Neural cell (in vitro differentiated cells): ENCODE measurements at regions not wholly inside any gene's neighbourhood (a gene's known extent, or its start where the extent isn't known, plus 50 kb on each side); places are given as distances from the start of the nearest gene placed in this dataset.

Source experiments
- H2AFZ ChIP-seq: fragments of 200-600, 300-800 bp; sonication (generic), shearing (Covaris generic); 2 replicates; pipeline ENCODE4 v1.6.0; 2014; ENCODE audit warnings: low read depth, mild to moderate bottlenecking, antibody characterized with exemption, low read length, moderate library complexity
- H3F3A ChIP-seq: fragments of 200-600 bp; shearing (Covaris generic); 2 replicates; pipeline ENCODE4 v1.6.1; 2016; ENCODE audit warnings: mild to moderate bottlenecking, moderate library complexity, mixed read lengths, antibody characterized with exemption, low read length; ENCODE audit not compliant: insufficient read depth, poor library complexity, severe bottlenecking
- H3K27ac ChIP-seq: fragments of 200-600, 300-800 bp; sonication (generic), shearing (Covaris generic); 2 replicates; pipeline ENCODE4 v1.5.1; 2014; ENCODE audit warnings: mild to moderate bottlenecking, low read length, moderate library complexity
- H3K27me3 ChIP-seq: fragments of 300-800, 200-600 bp; sonication (generic), shearing (Covaris generic); 2 replicates; pipeline ENCODE4 v1.6.0; 2014; ENCODE audit warnings: mild to moderate bottlenecking, low read depth, low read length, moderate library complexity; ENCODE audit not compliant: insufficient read depth
- H3K36me3 ChIP-seq: fragments of 300-800, 200-600 bp; sonication (generic), shearing (Covaris generic); 2 replicates; pipeline ENCODE4 v1.5.1; 2014; ENCODE audit warnings: mild to moderate bottlenecking, antibody characterized with exemption, low read length, moderate library complexity; ENCODE audit not compliant: insufficient read depth
- H3K4me2 ChIP-seq: fragments of 300-800, 200-600 bp; sonication (generic), shearing (Covaris generic); 2 replicates; pipeline ENCODE4 v1.6.0; 2014; ENCODE audit warnings: mild to moderate bottlenecking, low read length
- H3K4me3 ChIP-seq: fragments of 300-800, 200-600 bp; sonication (generic), shearing (Covaris generic); 2 replicates; pipeline ENCODE4 v1.5.1; 2014; ENCODE audit warnings: mild to moderate bottlenecking, low read length, moderate library complexity
- H3K79me2 ChIP-seq: fragments of 200-600 bp; shearing (Covaris generic); replicated peaks from 2 replicates; pipeline ENCODE4 v1.6.0; 2014; ENCODE audit warnings: mild to moderate bottlenecking, low read length, moderate library complexity; ENCODE audit not compliant: insufficient read depth
- H3K9ac ChIP-seq: fragments of 300-800, 200-600 bp; sonication (generic), shearing (Covaris generic); 2 replicates; pipeline ENCODE4 v1.6.1; 2016; ENCODE audit warnings: mild to moderate bottlenecking, low read length, mixed read lengths
- H3K9me2 ChIP-seq: fragments of 200-600 bp; shearing (Covaris generic); 2 replicates; pipeline ENCODE4 v1.6.1; 2016; ENCODE audit warnings: mild to moderate bottlenecking, low read length, mixed read lengths; ENCODE audit not compliant: insufficient read depth
- H3K9me3 ChIP-seq: fragments of 200-600, 300-800 bp; sonication (generic), shearing (Covaris generic); 2 replicates; pipeline ENCODE4 v1.6.1; 2016; ENCODE audit warnings: mild to moderate bottlenecking, mixed run types, low read length, moderate library complexity, mixed read lengths
- H4K20me1 ChIP-seq: fragments of 200-600 bp; shearing (Covaris generic); 2 replicates; pipeline ENCODE4 v1.6.1; 2016; ENCODE audit warnings: mild to moderate bottlenecking, mixed run types; ENCODE audit not compliant: insufficient read depth
- EP300 ChIP-seq: fragments of 450-650 bp; conservative IDR thresholded peaks from 2 replicates; pipeline ENCODE4 v1.6.1; 2014; ENCODE audit warnings: antibody characterized with exemption, mild to moderate bottlenecking, moderate library complexity; ENCODE audit not compliant: poor library complexity, severe bottlenecking
- EZH2 ChIP-seq: fragments of 200-600, 300-800 bp; shearing (Covaris generic), sonication (generic); IDR thresholded peaks from 2 replicates; pipeline ENCODE4 v1.6.1; 2014; ENCODE audit warnings: antibody characterized with exemption, low read length, borderline replicate concordance, mild to moderate bottlenecking; ENCODE audit not compliant: insufficient read depth, poor library complexity, severe bottlenecking
- MXI1 ChIP-seq: fragments of 450-650 bp; conservative IDR thresholded peaks from 2 replicates; pipeline ENCODE4 v1.6.1; 2014; ENCODE audit warnings: antibody characterized with exemption, mild to moderate bottlenecking; ENCODE audit not compliant: poor library complexity, severe bottlenecking
- POLR2AphosphoS5 ChIP-seq: IDR thresholded peaks from 2 replicates; pipeline ENCODE4 v1.6.1; 2012
- RAD21 ChIP-seq: fragments of 450-650 bp; conservative IDR thresholded peaks from 2 replicates; pipeline ENCODE4 v1.6.1; 2014; ENCODE audit warnings: antibody characterized with exemption, mild to moderate bottlenecking, moderate library complexity
- SMC3 ChIP-seq: fragments of 450-650 bp; conservative IDR thresholded peaks from 2 replicates; pipeline ENCODE4 v1.6.1; 2014; ENCODE audit warnings: antibody characterized with exemption, mild to moderate bottlenecking, moderate library complexity; ENCODE audit not compliant: poor library complexity
- TAF1 ChIP-seq: IDR thresholded peaks from 2 replicates; pipeline ENCODE4 v1.6.1; 2012; ENCODE audit warnings: low read depth
- TF ChIP-seq, protein P1 (sequence below): IDR thresholded peaks from 2 replicates; pipeline ENCODE4 v1.6.1; 2012; ENCODE audit warnings: borderline replicate concordance
- TF ChIP-seq, protein P2 (sequence below): fragments of 450-650 bp; IDR thresholded peaks from 2 replicates; pipeline ENCODE4 v1.5.1; 2014; ENCODE audit warnings: antibody characterized with exemption, mild to moderate bottlenecking, moderate library complexity; ENCODE audit not compliant: poor library complexity, severe bottlenecking

DNA sequence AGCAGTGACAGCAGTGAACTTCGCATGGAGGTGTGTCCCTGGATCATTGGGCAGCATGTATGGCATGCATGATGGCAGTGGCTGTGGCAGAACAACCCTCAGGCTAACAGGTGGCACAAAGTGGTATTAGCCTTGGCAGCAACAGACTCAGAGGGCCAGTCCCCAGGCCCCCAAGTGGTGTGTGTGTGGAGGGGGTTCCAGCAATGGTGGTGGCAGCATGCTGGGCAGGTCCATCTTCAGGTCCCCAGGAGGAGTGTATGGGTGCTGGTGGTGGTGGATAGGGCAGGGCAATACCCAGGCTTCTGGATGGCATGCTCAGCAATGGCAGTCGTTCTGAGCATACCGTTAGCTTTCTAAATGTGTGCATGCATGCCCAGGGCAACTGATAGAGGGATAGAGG is 923.7 kb downstream of the PDHA2 start:
- no peaks in the 10 kb centered on the region for H3K9me3 ChIP-seq
- H3K9ac ChIP-seq = no peak overlapping the region
- H3K27ac ChIP-seq = no peak overlapping the region
- no peaks in the 10 kb centered on the region for H3K27me3 ChIP-seq
- H4K20me1 ChIP-seq = no peaks in the 10 kb centered on the region
- H3K79me2 ChIP-seq = no peaks in the 10 kb centered on the region
- H3K4me3 ChIP-seq = no peak overlapping the region
- H2AFZ ChIP-seq = no peak overlapping the region
- no peak overlapping the region for H3K4me2 ChIP-seq
- no peaks in the 10 kb centered on the region for H3K9me2 ChIP-seq
- no peaks in the 10 kb centered on the region for H3K36me3 ChIP-seq
- no peak for TF ChIP-seq SMC3
- no peak for TF ChIP-seq EZH2
- TF ChIP-seq, protein P1, sequence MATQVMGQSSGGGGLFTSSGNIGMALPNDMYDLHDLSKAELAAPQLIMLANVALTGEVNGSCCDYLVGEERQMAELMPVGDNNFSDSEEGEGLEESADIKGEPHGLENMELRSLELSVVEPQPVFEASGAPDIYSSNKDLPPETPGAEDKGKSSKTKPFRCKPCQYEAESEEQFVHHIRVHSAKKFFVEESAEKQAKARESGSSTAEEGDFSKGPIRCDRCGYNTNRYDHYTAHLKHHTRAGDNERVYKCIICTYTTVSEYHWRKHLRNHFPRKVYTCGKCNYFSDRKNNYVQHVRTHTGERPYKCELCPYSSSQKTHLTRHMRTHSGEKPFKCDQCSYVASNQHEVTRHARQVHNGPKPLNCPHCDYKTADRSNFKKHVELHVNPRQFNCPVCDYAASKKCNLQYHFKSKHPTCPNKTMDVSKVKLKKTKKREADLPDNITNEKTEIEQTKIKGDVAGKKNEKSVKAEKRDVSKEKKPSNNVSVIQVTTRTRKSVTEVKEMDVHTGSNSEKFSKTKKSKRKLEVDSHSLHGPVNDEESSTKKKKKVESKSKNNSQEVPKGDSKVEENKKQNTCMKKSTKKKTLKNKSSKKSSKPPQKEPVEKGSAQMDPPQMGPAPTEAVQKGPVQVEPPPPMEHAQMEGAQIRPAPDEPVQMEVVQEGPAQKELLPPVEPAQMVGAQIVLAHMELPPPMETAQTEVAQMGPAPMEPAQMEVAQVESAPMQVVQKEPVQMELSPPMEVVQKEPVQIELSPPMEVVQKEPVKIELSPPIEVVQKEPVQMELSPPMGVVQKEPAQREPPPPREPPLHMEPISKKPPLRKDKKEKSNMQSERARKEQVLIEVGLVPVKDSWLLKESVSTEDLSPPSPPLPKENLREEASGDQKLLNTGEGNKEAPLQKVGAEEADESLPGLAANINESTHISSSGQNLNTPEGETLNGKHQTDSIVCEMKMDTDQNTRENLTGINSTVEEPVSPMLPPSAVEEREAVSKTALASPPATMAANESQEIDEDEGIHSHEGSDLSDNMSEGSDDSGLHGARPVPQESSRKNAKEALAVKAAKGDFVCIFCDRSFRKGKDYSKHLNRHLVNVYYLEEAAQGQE = no peak
- no peak for TF ChIP-seq TAF1
- no peak for TF ChIP-seq POLR2AphosphoS5
- TF ChIP-seq, protein P2, sequence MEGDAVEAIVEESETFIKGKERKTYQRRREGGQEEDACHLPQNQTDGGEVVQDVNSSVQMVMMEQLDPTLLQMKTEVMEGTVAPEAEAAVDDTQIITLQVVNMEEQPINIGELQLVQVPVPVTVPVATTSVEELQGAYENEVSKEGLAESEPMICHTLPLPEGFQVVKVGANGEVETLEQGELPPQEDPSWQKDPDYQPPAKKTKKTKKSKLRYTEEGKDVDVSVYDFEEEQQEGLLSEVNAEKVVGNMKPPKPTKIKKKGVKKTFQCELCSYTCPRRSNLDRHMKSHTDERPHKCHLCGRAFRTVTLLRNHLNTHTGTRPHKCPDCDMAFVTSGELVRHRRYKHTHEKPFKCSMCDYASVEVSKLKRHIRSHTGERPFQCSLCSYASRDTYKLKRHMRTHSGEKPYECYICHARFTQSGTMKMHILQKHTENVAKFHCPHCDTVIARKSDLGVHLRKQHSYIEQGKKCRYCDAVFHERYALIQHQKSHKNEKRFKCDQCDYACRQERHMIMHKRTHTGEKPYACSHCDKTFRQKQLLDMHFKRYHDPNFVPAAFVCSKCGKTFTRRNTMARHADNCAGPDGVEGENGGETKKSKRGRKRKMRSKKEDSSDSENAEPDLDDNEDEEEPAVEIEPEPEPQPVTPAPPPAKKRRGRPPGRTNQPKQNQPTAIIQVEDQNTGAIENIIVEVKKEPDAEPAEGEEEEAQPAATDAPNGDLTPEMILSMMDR = no peak
- no peak for TF ChIP-seq RAD21
- no peak for TF ChIP-seq EP300
- TF ChIP-seq MXI1 = no peak
- no peaks in the 10 kb centered on the region for H3F3A ChIP-seq

DNA sequence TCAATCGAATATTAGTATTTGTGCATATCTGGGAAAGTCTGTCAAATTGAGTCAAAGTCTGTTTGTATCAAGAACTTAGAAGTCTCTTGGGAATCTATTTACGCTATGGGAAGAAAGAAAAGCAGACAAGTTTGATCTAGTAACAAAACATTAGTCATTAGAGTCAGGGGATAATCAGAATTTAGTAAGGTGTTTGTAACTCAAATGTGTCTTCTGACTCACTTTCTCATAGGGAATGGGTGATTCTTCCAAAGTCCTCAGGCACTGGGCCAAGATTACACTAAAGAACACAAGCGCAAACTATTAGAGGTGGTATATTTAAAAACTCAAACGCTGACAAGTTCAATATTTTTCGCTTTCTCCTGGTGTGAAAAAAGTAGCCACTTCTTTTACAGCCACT is 926.5 kb downstream of the PDHA2 start:
- Histone ChIP-seq H3K4me3 (no peak overlapping the region), H2AFZ (no peak overlapping the region), H3K27me3 (no peaks in the 10 kb centered on the region), H3K27ac (no peak overlapping the region), H3K79me2 (no peaks in the 10 kb centered on the region), H3K9me3 (no peaks in the 10 kb centered on the region), H3F3A (no peaks in the 10 kb centered on the region), H3K36me3 (no peaks in the 10 kb centered on the region), H3K9ac (no peak overlapping the region), H4K20me1 (no peaks in the 10 kb centered on the region), H3K4me2 (no peak overlapping the region), H3K9me2 (no peaks in the 10 kb centered on the region)
- no peak for TF ChIP-seq EZH2
